Tibial nerve (tissue), 4 donors: ENCODE measurements at regions not wholly inside any gene's neighbourhood (a gene's known extent, or its start where the extent isn't known, plus 50 kb on each side); places are given as distances from the start of the nearest gene placed in this dataset.

Experiments
- EP300 ChIP-seq, 2 donors: sonication (generic); formaldehyde crosslinking; IDR thresholded peaks; one replicate each; pipeline ENCODE4 v1.6.1; 2017; ENCODE audit warnings: antibody characterized with exemption in 2 of 2, mild to moderate bottlenecking in 1 of 2
- POLR2A ChIP-seq, 2 donors: fragments of 450-650 bp; IDR thresholded peaks; one replicate each; pipeline ENCODE4 v1.6.1; 2017; ENCODE audit warnings: antibody characterized with exemption in 2 of 2, mild to moderate bottlenecking in 2 of 2, moderate library complexity in 2 of 2
- TF ChIP-seq, protein P1 (sequence below), 5 experiments: fragments of 200-600 bp in 3 of 5; fragments of 450-650 bp in 2 of 5; sonication (generic) in 3 of 5; IDR thresholded peaks; one replicate each; pipeline ENCODE4 v1.5.1; 2016 to 2019; ENCODE audit warnings: antibody characterized with exemption in 5 of 5, mild to moderate bottlenecking in 3 of 5, moderate library complexity in 2 of 5

- no peak for TF ChIP-seq POLR2A (IDR thresholded peaks at IDR 0.05)
- TF ChIP-seq, protein P1, sequence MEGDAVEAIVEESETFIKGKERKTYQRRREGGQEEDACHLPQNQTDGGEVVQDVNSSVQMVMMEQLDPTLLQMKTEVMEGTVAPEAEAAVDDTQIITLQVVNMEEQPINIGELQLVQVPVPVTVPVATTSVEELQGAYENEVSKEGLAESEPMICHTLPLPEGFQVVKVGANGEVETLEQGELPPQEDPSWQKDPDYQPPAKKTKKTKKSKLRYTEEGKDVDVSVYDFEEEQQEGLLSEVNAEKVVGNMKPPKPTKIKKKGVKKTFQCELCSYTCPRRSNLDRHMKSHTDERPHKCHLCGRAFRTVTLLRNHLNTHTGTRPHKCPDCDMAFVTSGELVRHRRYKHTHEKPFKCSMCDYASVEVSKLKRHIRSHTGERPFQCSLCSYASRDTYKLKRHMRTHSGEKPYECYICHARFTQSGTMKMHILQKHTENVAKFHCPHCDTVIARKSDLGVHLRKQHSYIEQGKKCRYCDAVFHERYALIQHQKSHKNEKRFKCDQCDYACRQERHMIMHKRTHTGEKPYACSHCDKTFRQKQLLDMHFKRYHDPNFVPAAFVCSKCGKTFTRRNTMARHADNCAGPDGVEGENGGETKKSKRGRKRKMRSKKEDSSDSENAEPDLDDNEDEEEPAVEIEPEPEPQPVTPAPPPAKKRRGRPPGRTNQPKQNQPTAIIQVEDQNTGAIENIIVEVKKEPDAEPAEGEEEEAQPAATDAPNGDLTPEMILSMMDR (IDR thresholded peaks at IDR 0.05) = no peak
- no peak for TF ChIP-seq EP300 (IDR thresholded peaks at IDR 0.05)
Observed at GRCh38 chr17:65405563-65405962, 155.9 kb downstream of the AXIN2 start.
